ENCODE measurements at regions not wholly inside any gene's neighbourhood (a gene's known extent, or its start where the extent isn't known, plus 50 kb on each side); places are given as distances from the start of the nearest gene placed in this dataset.
A peak's percentile ranks its signal among the peaks of the same experiment; 100 is the strongest.

DNA sequence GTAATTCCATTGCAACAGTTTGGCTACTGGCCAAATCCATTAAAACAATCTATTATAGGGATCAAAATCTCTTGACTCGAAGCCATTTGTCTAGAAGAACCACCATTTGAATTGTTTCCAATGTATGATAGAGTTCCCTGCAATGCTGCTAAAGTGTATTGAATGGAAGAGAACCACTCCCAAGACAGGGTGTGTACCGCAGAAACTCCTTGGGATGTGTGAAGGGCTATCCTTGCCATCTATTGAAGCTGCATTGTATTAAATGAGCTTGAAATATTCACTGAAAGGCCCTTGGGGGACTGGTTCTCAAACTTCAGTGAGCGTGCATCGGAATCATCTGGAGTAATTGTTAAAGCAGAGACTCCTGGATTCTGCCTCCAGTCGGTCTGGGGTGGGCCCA, 260.4 kb upstream of the MEIS1 start:
- Mint-ChIP-seq H3K4me1 (ENCODE audit: insufficient read depth, unreplicated experiment) (no peaks in the 10 kb centered on the region), H3K4me3 (ENCODE audit: unreplicated experiment) (no peak overlapping the region), H3K36me3 (ENCODE audit: insufficient read depth, unreplicated experiment) (no peaks in the 10 kb centered on the region), H3K9me3 (ENCODE audit: unreplicated experiment) (peaks cover 7% of the 10 kb centered on the region), H3K27ac (ENCODE audit: low read depth, unreplicated experiment) (no peak overlapping the region), H3K27me3 (ENCODE audit: insufficient read depth, unreplicated experiment) (no peaks in the 10 kb centered on the region)
- CTCF ChIA-PET: interaction anchor here (0.6 to 0.8 kb wide), 2 partner anchors 12 to 96 kb away, joined by 3 to 4 read pairs; no protein-coding TSS in a partner anchor
- TF ChIP-seq, protein P1, sequence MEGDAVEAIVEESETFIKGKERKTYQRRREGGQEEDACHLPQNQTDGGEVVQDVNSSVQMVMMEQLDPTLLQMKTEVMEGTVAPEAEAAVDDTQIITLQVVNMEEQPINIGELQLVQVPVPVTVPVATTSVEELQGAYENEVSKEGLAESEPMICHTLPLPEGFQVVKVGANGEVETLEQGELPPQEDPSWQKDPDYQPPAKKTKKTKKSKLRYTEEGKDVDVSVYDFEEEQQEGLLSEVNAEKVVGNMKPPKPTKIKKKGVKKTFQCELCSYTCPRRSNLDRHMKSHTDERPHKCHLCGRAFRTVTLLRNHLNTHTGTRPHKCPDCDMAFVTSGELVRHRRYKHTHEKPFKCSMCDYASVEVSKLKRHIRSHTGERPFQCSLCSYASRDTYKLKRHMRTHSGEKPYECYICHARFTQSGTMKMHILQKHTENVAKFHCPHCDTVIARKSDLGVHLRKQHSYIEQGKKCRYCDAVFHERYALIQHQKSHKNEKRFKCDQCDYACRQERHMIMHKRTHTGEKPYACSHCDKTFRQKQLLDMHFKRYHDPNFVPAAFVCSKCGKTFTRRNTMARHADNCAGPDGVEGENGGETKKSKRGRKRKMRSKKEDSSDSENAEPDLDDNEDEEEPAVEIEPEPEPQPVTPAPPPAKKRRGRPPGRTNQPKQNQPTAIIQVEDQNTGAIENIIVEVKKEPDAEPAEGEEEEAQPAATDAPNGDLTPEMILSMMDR (IDR thresholded peaks at IDR 0.05; ENCODE audit: unreplicated experiment): no peak
- intact Hi-C loops (cut with micrococcal nuclease): no loop called here
- POLR2A ChIA-PET: interaction anchor here (1.0 to 1.6 kb wide), 2 partner anchors 10 to 14 kb away, joined by 3 to 4 read pairs; no protein-coding TSS in a partner anchor
- no TSS peak for BruUV-seq (replicated peaks)
- DNase-seq (ENCODE audit: unreplicated experiment): no peak

- ChIA-PET POLR2A (interaction anchor here (1.6 kb wide), 1 partner anchor 15 kb away, joined by 4 read pairs; no protein-coding TSS in a partner anchor), CTCF (no interaction called here)
- H3K9me3 Mint-ChIP-seq (ENCODE audit: unreplicated experiment): peaks cover 7% of the 10 kb centered on the region
- TF ChIP-seq, protein P1 (IDR thresholded peaks at IDR 0.05; ENCODE audit: unreplicated experiment): no peak
- no TSS peak for BruUV-seq (replicated peaks)
- no peaks in the 10 kb centered on the region for H3K36me3 Mint-ChIP-seq (ENCODE audit: insufficient read depth, unreplicated experiment)
- DNase-seq (ENCODE audit: unreplicated experiment): no peak
- intact Hi-C loops (cut with micrococcal nuclease): no loop called here
- no peak overlapping the region for H3K4me3 Mint-ChIP-seq (ENCODE audit: unreplicated experiment)
- H3K27me3 Mint-ChIP-seq (ENCODE audit: insufficient read depth, unreplicated experiment): no peaks in the 10 kb centered on the region
- H3K4me1 Mint-ChIP-seq (ENCODE audit: insufficient read depth, unreplicated experiment): no peaks in the 10 kb centered on the region
- H3K27ac Mint-ChIP-seq (ENCODE audit: low read depth, unreplicated experiment): no peak overlapping the region
These were observed 261.3 kb upstream of the MEIS1 start for GRCh38 chr2:66173645-66174044.

GRCh38 chr2:66171530-66171929, 263.4 kb upstream of the MEIS1 start:
- no peaks in the 10 kb centered on the region for H3K36me3 Mint-ChIP-seq (ENCODE audit: insufficient read depth, unreplicated experiment)
- H3K27ac Mint-ChIP-seq (ENCODE audit: low read depth, unreplicated experiment): no peak overlapping the region
- BruUV-seq (replicated peaks): no TSS peak
- POLR2A ChIA-PET: interaction anchor here (0.7 to 2.0 kb wide), 4 partner anchors 12 to 664 kb away, joined by 3 to 7 read pairs (median 5); no protein-coding TSS in a partner anchor
- CTCF ChIA-PET: interaction anchor here (0.6 kb wide), 1 partner anchor 579 kb away, joined by 3 read pairs; no protein-coding TSS in a partner anchor
- H3K27me3 Mint-ChIP-seq (ENCODE audit: insufficient read depth, unreplicated experiment): no peaks in the 10 kb centered on the region
- TF ChIP-seq, protein P1 (IDR thresholded peaks at IDR 0.05; ENCODE audit: unreplicated experiment): no peak
- DNase-seq (ENCODE audit: unreplicated experiment): no peak
- intact Hi-C loops (cut with micrococcal nuclease): no loop called here
- no peaks in the 10 kb centered on the region for H3K4me1 Mint-ChIP-seq (ENCODE audit: insufficient read depth, unreplicated experiment)
- no peak overlapping the region for H3K4me3 Mint-ChIP-seq (ENCODE audit: unreplicated experiment)
- no peaks in the 10 kb centered on the region for H3K9me3 Mint-ChIP-seq (ENCODE audit: unreplicated experiment)

DNA sequence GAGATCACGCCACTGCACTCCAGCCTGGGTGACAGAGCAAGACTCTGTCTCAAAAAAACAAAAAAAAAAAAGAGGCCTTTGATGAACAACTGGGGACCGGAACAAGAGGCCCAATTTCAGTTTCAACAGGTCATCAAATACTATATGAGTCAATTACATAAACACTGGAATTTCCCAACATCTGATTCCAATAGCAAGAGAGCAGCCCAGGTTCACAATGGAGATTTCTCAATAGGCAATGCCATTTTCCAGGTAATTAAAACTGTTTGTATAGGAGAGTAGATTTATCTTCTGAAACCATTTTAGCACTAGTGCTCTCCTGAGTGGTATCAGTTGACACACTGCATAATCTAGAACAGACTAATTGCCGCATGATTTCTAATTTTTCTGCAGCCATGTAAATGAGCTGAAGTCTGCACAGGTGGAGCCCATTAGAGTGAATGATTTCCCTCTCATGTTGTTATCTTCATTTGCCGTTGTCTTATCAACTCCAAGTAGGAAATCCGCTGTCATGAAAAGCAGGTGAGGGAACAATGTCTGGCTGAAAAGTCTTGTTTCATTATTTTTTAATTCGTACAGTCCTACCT, 264.1 kb upstream of the MEIS1 start:
- Mint-ChIP-seq H3K27me3 (ENCODE audit: insufficient read depth, unreplicated experiment) (no peaks in the 10 kb centered on the region), H3K36me3 (ENCODE audit: insufficient read depth, unreplicated experiment) (no peaks in the 10 kb centered on the region), H3K4me1 (ENCODE audit: insufficient read depth, unreplicated experiment) (no peaks in the 10 kb centered on the region), H3K4me3 (ENCODE audit: unreplicated experiment) (no peak overlapping the region), H3K9me3 (ENCODE audit: unreplicated experiment) (no peaks in the 10 kb centered on the region), H3K27ac (ENCODE audit: low read depth, unreplicated experiment) (no peak overlapping the region)
- peak; percentile 85 for DNase-seq (ENCODE audit: unreplicated experiment)
- ChIA-PET POLR2A (interaction anchor here (1.9 kb wide), 1 partner anchor 13 kb away, joined by 5 read pairs; no protein-coding TSS in a partner anchor), CTCF (interaction anchor here (0.6 kb wide), 1 partner anchor 579 kb away, joined by 3 read pairs; no protein-coding TSS in a partner anchor)
- intact Hi-C loops (cut with micrococcal nuclease): no loop called here
- BruUV-seq (replicated peaks): no TSS peak
- TF ChIP-seq, protein P1 (IDR thresholded peaks at IDR 0.05; ENCODE audit: unreplicated experiment): no peak

Data from MCF 10A (cell line).